ENCODE measurements at regions not wholly inside any gene's neighbourhood (a gene's known extent, or its start where the extent isn't known, plus 50 kb on each side); places are given as distances from the start of the nearest gene placed in this dataset.

DNA sequence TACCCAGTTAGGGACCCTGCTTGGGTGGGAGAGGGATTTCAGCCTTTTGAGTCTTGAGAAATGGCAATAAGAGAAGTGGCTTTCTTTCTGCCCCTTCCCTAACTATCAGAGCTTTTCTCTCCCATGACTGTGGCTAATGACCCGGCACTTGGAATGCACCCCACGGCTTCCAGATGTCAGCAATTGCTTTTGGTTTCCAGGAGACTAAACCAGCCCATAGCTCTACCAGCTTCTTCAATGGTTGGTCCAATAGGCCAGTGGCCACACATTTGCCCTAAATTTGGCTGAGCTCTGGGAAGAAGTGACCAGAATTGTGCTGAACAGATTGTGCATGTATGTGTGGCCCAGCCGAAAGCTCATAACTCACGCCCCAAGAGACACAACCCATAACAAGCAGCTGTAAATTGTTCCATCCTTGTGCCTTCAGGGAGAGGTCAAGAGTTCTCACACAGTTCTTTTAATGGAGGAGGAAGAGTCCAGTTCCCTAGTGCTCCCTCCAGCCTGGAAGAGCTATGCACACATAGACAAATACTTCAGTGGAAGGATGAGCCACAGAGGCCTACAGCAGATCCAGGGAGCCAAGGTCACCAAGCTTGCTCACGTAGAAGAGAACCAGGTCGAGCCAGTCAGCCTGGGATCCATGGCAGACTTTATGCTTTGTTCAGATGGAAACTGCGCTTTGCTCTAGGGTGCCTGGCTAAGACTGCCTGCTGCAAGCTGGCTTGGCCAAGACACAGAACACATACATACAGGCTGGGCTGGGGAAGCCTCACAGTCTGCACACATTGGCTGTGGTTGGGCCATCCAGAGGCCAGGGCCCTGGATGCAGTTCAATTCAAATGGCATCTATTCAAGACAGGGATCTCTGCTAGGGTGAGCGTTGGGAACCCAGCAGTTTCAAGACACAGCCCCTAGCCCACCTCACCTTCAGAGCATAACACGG lies 131.8 kb upstream of the HABP2 start:
- DNase-seq: no peak

DNA sequence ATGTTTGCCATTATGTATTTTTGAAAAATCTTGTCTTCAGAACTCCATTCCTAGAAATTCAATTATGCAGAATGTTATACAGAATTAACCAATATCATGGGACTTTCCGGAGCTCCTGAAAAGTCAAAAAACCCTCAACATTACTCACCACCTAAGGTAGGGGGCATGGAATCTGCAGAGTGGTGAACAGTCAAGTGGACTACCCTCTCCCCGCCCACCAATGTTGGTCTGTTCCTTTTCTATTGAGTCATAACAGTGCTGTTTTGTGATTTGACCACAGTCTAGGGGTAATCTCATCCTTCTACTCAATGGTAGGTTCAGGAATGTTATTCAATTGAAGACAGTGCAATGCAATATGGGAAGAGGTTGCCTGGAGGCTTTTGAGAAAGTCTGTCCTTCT lies 130.5 kb upstream of the HABP2 start:
- DNase-seq: no peak

DNA sequence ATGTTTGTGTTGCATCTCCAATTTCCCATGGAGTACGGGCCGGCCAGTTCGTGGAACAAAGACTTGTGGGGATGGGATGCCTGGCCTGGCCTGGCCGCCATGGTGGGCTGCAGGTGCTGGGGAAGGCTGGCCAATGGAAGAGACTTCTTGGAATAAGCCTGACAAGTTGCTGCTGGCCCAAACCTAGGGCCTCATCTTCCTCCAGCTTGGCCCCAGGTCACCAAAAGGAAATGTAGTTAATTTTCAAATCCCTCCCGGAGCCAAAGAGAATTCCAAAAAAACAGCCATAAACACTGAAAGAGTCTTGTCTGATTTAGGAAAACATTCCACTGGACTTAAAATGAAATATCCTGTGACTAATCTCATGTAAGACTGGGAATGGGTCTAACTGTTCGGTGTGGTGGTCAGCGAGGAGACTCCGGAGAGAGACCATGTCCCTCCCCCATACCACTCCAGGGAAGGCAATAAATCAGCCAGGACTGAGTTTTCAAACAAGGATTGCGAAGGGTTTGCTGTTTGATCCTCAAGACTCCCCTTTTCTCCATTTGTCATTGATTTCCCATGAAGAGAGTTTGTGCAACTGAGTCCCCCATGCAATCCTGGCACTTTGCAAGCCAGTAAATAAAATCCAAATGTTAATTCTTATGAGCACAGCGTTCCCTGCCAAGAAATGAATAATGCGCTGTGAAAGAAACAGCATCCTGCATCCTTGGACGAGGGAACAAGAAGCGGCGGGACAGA lies 128.7 kb upstream of the HABP2 start:
- DNase-seq: no peak

DNA sequence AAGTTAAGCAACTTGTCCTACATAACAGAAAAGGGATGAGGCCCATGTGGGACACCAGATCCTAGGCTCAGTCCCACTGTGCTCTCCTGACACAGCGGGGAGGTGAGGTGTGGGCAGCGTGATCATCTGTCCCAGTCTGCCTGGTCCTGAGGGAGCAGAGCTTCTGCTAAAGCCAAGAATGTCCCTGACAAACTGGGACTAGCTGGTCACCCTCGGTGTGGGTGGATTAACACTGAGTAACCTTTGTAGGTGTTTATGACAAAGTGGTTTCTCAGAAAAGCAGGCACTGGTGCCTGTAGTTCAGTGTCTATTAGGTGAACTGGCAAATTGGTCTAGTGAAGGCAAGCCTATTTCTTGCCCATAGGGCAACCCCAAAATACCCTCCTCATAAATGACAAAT lies 127.8 kb upstream of the HABP2 start:
- DNase-seq: no peak

DNA sequence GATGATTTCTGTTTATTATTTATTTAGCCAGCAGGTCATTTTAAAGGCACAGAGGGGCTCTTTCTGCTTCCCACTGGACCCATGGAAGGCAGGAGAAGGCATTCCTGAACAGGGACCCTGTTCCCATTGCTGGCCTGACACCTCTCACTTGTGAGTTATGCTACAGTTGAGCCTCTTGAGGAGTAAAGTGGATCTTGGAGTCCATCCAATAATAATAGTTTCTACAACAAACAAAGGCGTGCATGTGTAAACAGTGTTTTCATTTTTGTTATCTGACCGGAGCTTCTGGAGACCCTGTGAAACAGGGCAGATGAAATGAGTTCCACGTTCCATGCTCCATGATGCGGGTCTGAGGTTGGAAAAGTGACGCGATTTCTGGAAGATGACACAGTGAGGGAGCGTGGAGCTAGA lies 127.3 kb upstream of the HABP2 start:
- no peak for DNase-seq

DNA sequence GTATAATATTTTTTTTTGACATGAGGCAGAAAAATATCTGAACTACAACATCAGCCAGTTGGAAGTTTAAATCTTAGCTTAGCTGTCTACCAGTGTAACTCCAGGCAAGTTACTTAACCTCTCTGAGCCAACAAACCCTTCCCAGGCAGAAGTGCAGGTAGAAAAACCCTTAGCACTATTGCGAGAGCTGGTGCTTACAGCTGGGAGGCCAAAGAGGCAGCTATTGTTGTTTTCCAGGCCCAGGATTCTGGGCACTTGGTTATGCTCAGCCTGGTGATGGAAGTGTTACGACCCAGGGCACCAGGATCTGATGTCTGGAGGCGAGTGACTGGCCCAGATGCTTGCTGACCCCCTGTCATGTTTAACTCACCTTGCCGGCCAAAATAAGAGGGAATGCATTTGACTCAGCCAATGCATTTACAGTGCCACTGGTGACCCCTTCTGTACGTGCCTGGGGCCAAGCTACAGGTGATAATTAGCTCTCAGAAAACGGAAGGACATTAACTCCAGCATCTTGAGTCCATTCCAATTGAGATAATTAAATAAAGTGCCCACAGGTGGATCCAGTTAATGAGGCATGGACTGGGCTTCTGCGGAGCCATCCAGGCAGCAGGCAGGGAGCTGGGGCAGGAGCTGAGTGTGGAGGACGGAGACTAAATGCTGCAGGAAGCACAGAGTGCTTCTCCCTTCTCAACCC lies 126.5 kb upstream of the HABP2 start:
- no peak for DNase-seq

DNA sequence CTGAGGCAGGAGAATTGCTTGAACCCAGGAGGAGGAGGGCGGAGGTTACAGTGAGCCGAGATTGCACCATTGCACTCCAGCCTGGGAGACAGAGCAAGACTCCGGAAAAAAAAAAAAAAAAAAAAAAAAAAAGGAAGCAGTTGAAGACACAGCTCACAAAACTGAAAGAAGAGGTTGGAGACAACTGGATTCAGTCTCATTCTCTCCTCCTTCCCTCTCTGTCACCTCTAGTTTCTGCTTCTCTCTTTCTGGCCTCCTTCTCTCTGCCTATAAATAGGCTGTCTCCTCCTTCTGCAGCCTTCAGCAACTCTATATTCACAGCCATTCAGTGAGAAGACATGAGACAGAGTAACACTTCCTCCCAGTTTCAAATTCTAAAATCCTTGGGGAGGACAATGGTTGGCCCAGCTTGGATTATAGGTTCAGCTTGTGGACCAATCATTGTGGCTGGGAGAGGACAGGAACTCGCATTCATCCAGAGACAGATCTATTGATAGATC lies 125.6 kb upstream of the HABP2 start:
- no peak for DNase-seq

DNA sequence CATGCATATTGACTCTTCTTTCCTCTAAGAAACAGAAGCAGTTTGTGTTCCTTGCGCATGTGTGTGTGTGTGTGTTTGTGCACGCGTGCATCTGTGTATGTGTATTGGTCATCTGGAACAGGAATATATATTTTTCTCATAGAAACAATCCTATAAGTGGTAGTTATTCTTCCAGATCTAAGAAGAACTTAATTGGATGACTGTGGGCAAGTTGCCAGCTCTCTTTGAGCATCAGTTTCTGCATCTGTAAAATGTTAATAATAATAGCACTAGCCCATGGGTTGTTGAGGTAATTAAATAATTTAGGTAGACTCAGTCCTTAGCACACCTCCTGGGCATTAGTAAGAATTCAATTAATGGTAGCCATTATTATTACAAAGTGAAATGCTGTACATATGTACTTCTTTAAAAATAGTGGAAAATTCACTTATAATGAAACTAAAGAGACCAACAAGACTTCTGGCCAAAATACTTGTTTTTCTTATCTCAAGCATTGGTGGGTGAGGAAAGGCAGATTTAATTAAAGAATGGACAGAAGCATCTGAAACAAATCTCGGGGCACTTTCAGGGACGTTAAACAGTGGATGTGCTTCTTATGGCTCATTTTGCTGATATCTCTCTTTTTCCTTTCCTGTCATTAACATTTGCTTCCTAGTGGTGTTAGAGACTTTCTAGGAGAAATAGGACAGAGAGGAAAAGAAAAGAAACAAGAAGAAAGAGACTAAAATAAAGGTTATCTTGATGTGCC lies 124.9 kb upstream of the HABP2 start:
- no peak for DNase-seq

DNA sequence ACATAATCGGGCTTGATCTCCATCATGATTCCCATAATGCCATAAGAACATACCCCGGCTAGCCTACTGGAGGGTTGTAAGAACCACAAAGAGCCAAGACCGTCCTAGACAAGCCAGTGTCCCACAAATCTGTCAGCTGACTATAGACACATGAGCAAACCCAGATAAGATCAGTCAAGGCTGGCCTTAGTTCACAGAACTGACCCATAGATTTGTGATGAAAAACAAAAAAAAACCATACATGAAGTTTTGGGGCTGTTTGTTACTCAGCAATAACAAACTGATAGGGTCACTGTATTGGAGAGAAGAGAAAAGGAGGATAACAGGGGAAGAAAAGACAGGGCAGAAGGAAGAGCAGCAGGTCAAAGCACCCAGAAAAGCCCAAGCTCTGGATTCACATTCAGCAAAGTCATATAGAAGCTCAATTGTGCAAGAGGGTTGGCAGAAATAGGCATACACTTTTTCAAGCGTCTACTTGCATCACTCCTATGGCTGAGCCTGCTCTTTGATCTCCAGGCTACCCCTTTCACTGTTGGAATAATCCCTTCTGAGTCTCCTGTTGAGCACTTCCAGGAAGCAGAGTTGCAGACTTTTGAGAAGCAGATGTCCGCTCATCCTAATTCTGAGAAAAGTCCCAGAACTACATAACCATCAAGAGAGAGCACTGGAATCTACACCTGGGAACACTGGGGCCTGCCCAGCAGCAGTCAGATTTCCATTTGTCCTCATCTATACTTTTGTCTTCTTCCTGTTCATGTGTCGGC lies 122.0 kb upstream of the HABP2 start:
- no peak for DNase-seq

DNA sequence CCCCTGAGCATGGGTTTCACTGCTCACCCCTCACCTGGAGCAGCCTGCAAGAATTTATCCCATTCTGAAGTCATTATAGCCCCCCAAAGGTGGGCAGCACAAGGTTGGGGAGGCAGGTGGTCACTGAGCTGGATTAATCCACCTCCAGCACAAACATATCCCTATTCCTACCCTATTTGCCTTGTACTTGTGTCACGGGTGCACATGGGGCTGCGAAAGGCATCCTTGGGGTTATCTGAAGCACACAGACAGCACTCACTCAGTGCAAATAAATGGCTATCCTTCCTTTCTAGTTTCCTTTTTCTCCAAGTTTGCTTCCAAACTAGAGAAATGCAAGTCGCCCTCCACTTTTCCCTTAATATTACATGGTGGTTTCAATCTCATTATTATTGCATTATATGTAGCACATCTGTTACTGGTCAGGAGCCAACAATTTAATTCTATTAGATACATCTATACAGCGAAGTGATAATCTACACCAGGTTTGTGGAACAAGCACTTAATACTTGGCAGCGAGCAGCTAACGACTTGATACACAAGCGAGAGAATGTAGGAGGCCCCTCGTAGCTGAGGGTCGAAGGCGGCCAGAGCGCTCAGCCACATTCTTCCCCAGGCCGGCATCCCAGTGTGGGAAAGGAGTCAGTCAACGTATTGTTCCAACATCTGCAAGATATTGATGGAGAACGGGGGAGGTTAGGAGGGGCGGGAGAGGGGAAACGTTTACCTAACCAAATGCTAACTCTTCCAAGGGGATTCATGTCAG lies 121.3 kb upstream of the HABP2 start:
- DNase-seq: peak; percentile 16

DNA sequence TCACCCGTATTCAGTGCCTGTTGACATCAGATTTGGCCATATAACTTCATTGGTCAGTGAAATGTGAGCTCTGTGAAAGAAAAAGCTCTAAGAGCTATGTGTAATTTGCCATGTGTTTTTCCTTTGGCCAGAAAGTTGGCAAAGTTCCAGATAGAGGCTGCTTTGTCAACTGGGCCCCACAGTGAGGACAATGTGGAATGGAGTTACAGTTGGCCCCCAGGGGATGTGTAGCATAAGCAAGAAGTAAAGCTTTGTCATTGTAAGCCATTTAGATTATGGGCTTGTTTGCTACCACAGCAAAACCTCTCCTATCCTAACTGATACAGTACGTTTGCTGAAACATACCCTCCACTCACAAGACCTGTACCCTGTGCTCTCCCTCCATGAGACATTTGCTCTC lies 119.1 kb upstream of the HABP2 start:
- DNase-seq: no peak

DNA sequence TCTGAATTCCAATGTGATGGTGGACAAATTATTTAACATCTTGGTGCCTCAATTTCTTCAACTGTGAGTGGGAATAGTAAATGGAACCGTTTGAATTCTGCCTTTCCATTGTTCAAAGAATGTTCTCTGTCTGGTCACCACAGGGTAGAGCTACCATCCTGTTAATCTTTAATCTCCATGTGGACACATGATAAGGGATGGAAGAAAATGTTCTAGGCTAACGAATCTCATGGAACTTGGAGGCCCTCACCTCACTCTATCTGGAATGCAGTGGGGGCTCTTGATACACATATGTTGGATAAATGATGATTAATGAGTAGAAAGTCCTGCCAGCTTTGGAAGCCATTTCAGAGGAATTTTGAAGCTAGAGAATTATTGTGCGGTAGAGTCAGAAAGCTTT lies 118.5 kb upstream of the HABP2 start:
- DNase-seq: no peak

DNA sequence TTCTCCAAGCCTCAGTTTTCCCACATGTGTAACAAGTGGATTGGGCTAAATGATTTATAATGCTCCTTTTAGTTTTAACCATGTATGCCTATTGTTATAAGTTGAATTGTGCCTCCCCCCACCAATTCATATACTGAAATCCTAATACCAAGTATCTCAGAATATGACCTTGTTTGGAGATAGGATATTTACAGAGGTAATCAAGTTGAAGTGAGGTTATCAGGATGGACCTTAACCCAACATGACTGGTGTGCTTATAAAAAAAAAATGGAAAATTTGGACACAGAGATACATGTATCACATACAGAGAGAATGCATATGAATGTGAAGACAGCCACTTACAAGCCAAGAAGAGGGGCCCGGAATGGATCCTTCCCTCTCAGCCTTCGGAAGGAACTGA lies 117.9 kb upstream of the HABP2 start:
- no peak for DNase-seq

DNA sequence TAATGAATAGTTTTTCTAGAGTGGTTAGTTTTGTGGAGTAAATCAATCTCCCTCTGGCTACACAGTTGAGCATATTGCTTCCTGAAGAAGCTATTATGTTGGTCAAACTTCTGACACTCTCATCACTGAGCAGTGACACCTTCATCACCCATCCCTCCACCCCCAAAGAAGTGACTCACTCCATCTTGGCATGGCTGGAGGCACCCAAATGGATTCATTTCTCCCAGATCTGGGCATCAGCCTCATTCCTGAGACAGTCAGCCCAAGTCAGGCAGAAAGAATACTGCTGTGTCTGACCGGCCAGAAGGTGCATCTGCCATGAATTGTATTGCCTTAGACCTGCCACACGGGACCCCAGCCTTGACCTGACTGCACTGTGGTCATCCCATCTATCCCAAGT lies 117.0 kb upstream of the HABP2 start:
- no peak for DNase-seq

DNA sequence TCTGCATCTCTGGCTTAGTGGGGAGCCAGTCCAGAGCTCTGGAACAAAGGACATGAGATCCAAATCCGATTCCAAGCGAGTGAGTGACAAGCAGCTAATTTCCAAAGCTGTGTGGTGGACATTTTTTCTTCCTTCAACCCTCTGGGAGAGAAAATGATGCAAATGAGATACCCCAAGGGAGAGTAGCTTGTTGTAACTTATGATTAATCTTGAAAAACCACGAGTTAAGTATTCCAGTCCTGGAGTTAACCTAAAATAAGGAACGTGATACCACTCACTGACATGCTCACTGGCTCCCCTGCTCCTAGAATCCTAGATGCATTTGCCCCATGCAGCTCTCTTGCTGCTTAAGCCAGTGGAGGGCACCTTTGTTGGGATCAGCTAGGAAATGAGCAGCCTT lies 116.0 kb upstream of the HABP2 start:
- no peak for DNase-seq

DNA sequence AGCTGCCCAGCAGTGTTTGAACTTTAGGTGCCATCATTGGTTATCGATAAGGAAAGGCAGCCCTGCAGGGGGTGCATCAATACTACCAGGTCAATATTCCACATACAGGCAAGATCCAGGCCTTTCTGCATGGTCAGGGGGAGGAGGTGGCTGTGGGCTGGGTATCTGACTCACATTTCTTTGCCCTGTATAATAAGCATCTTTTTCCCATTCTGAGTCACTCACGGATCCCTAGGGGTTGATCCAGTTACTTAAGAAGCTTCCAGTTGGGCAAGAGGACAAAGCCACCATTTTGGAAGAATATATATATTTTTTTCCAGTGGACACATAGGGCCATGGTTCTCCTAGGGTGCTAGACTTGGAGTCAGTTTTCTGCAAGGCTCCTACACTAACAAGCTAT lies 114.2 kb upstream of the HABP2 start:
- peak; percentile 24 for DNase-seq

DNA sequence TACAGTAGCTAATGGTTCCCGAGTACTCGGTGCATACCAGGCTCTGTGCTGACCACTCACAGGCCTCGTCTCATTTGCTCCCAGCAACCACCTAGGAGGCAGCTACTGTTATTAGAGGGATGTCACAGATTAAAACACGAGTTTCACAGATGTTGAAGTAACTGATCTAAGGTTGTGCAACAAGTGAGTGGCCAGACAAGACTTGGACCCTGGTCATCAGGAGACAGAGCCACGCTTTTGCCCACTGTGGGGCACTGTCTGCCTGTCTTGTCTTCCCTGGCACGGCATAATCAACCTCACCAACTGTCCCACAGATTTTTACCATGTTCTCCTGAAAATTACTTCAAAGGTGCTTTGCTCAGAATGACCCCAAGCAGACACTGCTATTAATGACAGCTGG lies 111.6 kb upstream of the HABP2 start:
- DNase-seq: no peak

DNA sequence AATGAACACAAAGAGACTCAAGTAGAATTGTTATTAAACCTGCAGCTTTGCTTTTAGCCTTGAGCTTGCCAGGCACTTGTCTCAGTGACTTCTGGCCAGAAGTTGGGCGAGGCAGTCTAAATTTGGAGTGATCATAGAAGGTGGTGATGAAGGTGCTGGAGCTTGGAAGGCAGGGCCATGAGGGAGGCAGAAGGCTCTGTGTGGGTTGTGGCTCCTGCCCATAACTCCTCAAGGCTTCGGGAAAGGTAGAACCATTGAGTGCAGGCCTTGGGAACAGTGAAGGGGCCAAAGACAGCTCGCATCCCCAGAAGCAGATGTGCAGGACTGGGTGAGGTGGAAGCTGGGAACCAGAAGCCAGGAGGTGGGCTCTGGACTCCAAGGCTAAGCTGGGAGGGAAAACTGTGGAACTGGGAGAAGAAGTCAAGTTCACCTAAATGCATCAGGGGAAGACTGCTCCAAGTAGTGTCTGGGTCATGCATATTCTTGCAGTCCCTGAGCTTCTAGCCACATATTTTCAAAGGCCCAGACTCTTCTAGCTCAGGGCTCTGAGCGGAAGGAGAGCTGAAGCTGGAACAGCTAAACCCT lies 111.1 kb upstream of the HABP2 start:
- DNase-seq: no peak

DNA sequence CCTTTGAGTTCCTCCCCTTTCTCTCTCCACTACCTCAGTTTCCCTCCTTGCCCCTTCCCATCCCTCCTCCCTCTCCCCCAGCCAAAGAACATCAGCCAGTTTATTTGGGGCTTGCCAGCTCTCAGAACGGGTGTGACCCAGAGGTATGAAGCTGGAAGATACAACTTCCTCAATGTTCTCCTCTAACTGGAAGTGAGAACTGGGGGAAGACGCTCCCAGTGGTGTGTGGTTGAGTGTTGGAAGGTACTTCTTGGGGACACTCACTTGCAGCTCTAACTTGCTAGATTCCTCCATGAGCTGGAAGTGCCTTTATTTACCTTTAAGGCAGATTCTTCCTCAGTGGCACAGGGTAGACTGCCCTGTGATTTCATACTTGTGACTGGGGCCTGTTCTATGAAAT lies 110.5 kb upstream of the HABP2 start:
- DNase-seq: no peak

DNA sequence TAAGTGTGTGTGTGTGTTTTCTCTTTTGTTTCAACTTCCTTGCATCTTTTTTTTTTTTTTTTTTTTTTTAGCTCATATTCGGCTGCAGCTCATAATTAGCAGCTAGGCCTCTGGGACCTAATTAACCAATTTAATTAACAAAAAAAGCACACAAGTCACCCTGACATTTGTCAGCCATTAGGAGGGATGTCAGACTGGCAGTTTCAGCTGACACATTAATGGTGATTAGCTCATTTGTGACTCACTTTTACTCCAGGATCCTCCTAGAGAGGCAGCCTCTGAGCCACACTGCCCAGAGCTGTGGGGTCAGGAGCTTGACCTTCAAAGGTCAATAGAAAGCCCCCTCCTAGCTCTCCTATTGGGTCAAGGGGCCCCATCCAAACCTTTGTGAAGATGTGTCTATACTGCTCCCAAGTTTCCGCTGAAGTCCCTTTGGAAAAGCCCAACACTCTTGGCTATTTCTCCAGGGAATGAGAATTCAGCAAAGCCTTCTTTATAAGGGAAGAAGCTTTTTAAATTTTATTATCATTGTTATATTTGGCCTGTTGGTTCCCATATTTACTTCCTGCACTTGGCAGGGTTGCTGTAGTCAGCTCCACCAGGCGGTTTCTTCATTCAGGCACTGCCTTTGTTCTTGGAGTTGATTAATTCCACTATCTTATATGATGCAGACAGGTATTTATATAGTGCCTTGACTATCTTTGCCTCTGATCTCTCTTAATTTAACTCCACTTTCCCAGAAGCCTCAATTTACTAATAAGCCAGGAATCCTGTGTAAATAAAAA lies 109.5 kb upstream of the HABP2 start:
- no peak for DNase-seq
